DOHH2 (cell line): ENCODE measurements at regions not wholly inside any gene's neighbourhood (a gene's known extent, or its start where the extent isn't known, plus 50 kb on each side); places are given as distances from the start of the nearest gene placed in this dataset.

ENCODE experiments used
- CTCF ChIP-seq: fragments of 200-600 bp; sonication (generic); IDR thresholded peaks from one replicate; pipeline ENCODE4 v1.5.1; 2014; ENCODE audit warnings: antibody characterized with exemption, mild to moderate bottlenecking, low read depth, low read length; ENCODE audit not compliant: poor library complexity, severe bottlenecking
- EZH2phosphoT487 ChIP-seq: fragments of 200-600 bp; sonication (generic); IDR thresholded peaks from 2 replicates; pipeline ENCODE4 v1.6.1; 2017; ENCODE audit warnings: borderline replicate concordance, mild to moderate bottlenecking, antibody characterized with exemption, low read length, moderate library complexity, mixed read lengths

- TF ChIP-seq CTCF (no peak), EZH2phosphoT487 (no peak)
Observed at GRCh38 chr1:229164836-229165735, 105.8 kb upstream of the RAB4A start.
